Caco-2 (cell line): ENCODE measurements at regions not wholly inside any gene's neighbourhood (a gene's known extent, or its start where the extent isn't known, plus 50 kb on each side); places are given as distances from the start of the nearest gene placed in this dataset.
"Not testable (repeated sequence)": the region's sequence is repeated elsewhere in the genome, so short reads cannot be mapped to it uniquely, and the experiment has no call there.

Source experiments
- BruUV-seq: library from RNA; stranded (reverse); fragments of 400-500 nt; replicated peaks from 2 replicates; lab custom pipeline; 2021; lab: Mats Ljungman, UMichigan
- CTCF ChIA-PET: fragments of 300-600 bp; sonication (Branson Sonifier 250); formaldehyde crosslinking; loops from one replicate; lab custom pipeline; 2022; ENCODE audit warnings: antibody characterized with exemption; lab: Charles Lee
- POLR2A ChIA-PET: fragments of 300-600 bp; sonication (Branson Sonifier 250); formaldehyde crosslinking; loops from one replicate; lab custom pipeline; 2022; ENCODE audit warnings: antibody characterized with exemption; lab: Charles Lee
- DNase-seq, 2 experiments: peaks; one replicate each; pipeline versions ENCODE4 v3.0.0 to v3.0.0-alpha.2; 2020 to 2022
- H3K27me3 ChIP-seq: replicated peaks from 2 replicates; pipeline ENCODE4 v1.6.0; 2011; ENCODE audit warnings: low read length; ENCODE audit not compliant: control insufficient read depth, insufficient read depth
- H3K36me3 ChIP-seq: 2 replicates; pipeline ENCODE4 v1.5.1; 2011; ENCODE audit warnings: low read length; ENCODE audit not compliant: control insufficient read depth, insufficient read depth
- H3K4me1 ChIP-seq: fragments of 250-450 bp; sonication (Bioruptor Pico); 2 replicates; pipeline ENCODE4 v1.5.1; 2020; ENCODE audit warnings: mild to moderate bottlenecking
- H3K4me3 ChIP-seq: 2 replicates; pipeline ENCODE4 v1.5.1; 2011; ENCODE audit warnings: low read depth, mild to moderate bottlenecking, control low read depth, low read length
- H3K9me3 ChIP-seq: fragments of 250-450 bp; sonication (Bioruptor Pico); 2 replicates; pipeline ENCODE4 v1.5.1; 2020; ENCODE audit warnings: mild to moderate bottlenecking, moderate library complexity
- H3K27ac Mint-ChIP-seq: one replicate; pipeline ENCODE4 v1.8.0; 2022; ENCODE audit warnings: mixed read lengths; ENCODE audit not compliant: unreplicated experiment
- H3K27me3 Mint-ChIP-seq: one replicate; pipeline ENCODE4 v1.8.0; 2022; ENCODE audit warnings: mixed read lengths; ENCODE audit not compliant: insufficient read depth, unreplicated experiment
- H3K36me3 Mint-ChIP-seq: one replicate; pipeline ENCODE4 v1.8.0; 2022; ENCODE audit warnings: mild to moderate bottlenecking, mixed read lengths; ENCODE audit not compliant: insufficient read depth, unreplicated experiment
- H3K4me1 Mint-ChIP-seq: one replicate; pipeline ENCODE4 v1.8.0; 2022; ENCODE audit warnings: low read depth, mixed read lengths; ENCODE audit not compliant: unreplicated experiment
- H3K4me3 Mint-ChIP-seq: one replicate; pipeline ENCODE4 v1.8.0; 2022; ENCODE audit warnings: mild to moderate bottlenecking, moderate library complexity, mixed read lengths; ENCODE audit not compliant: unreplicated experiment
- H3K9me3 Mint-ChIP-seq: one replicate; pipeline ENCODE4 v1.8.0; 2022; ENCODE audit warnings: mixed read lengths; ENCODE audit not compliant: unreplicated experiment
- intact Hi-C: fragments of 100-400 bp; cut with micrococcal nuclease; formaldehyde crosslinking; loops from one replicate; pipeline ENCODE4 v1.10.0; 2022; ENCODE audit not compliant: unreplicated experiment
- TF ChIP-seq, protein P1 (sequence below), 2 experiments: fragments of 200-600 bp in 1 of 2; IDR thresholded peaks; 1 replicate in 1 of 2; 2 replicates in 1 of 2; pipeline versions ENCODE4 v1.5.1 to v1.8.0; 2011 to 2022; ENCODE audit warnings: antibody characterized with exemption in 1 of 2, control low read depth in 1 of 2, inconsistent platforms in 1 of 2, low read depth in 1 of 2, low read length in 1 of 2, mild to moderate bottlenecking in 1 of 2, moderate library complexity in 1 of 2; ENCODE audit not compliant: insufficient read depth in 1 of 2, severe bottlenecking in 1 of 2, unreplicated experiment in 1 of 2

DNA sequence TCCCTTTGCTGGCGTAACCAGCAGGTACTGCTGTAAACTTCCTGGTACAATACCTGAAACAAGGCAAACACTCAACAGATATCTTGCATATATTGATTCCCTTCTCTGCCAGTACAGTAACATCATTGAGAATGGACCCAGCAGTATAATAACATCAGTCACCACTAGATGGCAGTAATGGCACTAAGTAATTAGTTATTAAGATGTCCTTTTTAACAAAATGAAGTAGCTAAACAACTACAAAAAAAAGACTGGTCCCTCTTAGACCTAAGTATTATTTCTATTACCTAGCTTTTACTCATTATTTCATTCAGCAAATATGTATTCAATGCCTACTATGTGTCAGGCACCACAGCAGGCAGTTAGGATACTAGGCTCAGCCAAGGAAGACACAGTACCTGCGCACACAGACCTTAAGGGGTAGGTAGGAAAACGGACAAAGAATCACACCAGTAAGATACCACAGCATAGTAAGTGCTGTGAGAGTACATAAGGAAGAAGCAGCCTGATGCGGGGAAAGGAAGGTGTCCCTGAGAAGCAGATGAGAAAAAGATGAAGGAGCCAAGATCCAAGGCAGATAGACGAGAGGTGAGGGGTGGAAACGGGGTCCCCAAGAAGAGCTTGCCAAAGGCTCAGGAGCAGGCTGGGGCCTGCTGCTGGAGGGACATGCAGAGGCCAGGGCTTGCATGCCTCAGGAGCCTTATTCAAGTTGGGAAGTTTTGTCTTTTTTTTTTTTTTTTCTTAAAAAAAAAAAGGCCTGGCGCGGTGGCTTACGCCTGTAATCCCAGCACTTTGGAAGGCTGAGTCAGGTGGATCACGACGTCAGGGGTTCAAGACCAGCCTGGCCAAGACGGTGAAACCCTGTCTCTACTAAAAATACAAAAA is 102.7 kb upstream of the CHD2 start:
- peaks cover 15% of the 10 kb centered on the region for H3K36me3 Mint-ChIP-seq
- Histone ChIP-seq H3K4me3 (no peak overlapping the region), H3K4me1 (peaks cover 43% of the 10 kb centered on the region), H3K27me3 (no peaks in the 10 kb centered on the region), H3K9me3 (no peaks in the 10 kb centered on the region), H3K36me3 (no peaks in the 10 kb centered on the region)
- peak overlapping the region; percentile 94 for H3K27ac Mint-ChIP-seq
- peak in 1 of 2 experiments; percentile 77 for DNase-seq
- H3K27me3 Mint-ChIP-seq = no peaks in the 10 kb centered on the region
- H3K4me1 Mint-ChIP-seq = peaks cover 17% of the 10 kb centered on the region
- TF ChIP-seq, protein P1, sequence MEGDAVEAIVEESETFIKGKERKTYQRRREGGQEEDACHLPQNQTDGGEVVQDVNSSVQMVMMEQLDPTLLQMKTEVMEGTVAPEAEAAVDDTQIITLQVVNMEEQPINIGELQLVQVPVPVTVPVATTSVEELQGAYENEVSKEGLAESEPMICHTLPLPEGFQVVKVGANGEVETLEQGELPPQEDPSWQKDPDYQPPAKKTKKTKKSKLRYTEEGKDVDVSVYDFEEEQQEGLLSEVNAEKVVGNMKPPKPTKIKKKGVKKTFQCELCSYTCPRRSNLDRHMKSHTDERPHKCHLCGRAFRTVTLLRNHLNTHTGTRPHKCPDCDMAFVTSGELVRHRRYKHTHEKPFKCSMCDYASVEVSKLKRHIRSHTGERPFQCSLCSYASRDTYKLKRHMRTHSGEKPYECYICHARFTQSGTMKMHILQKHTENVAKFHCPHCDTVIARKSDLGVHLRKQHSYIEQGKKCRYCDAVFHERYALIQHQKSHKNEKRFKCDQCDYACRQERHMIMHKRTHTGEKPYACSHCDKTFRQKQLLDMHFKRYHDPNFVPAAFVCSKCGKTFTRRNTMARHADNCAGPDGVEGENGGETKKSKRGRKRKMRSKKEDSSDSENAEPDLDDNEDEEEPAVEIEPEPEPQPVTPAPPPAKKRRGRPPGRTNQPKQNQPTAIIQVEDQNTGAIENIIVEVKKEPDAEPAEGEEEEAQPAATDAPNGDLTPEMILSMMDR (IDR thresholded peaks at IDR 0.05; ENCODE audit: insufficient read depth in 1 of 2, low read depth in 1 of 2, low read length in 1 of 2, severe bottlenecking in 1 of 2, unreplicated experiment in 1 of 2) = peak; percentile 55 to 56
- H3K9me3 Mint-ChIP-seq = peaks cover 9% of the 10 kb centered on the region
- BruUV-seq = no TSS peak
- intact Hi-C loops = loop anchor here (1.0 kb wide), 2 partner anchors 11 to 121 kb away; no protein-coding TSS in a partner anchor
- H3K4me3 Mint-ChIP-seq = peak overlapping the region; percentile 50
- CTCF ChIA-PET = interaction anchor here (0.6 to 3.2 kb wide), 14 partner anchors 12 to 221 kb away, joined by 3 to 17 read pairs (median 4); partner anchors contain the start of gene CHD2
- POLR2A ChIA-PET = interaction anchor here (0.5 to 2.2 kb wide), 8 partner anchors 12 to 409 kb away, joined by 3 to 16 read pairs (median 6); no protein-coding TSS in a partner anchor

DNA sequence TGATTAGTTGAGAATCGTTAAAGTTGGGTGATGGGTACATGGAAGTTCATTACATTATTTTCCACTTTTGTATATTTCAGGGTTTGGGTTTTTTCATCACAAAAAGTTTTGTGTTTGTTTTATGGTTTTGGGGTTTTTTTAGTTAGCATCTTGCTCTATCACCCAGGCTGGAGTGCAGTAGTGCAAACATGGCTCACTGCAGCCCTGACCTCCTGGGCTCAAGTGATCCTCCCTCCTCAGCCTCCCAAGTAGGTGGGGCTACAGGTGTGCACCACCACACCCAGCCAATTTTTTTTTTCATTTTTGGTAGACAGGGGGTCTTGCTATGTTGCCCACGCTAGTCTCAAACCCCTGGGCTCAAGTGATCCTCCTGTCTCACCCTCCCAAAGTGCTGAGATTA is 100.1 kb upstream of the CHD2 start:
- Histone ChIP-seq H3K4me3 (no peak overlapping the region), H3K4me1 (peaks cover 60% of the 10 kb centered on the region), H3K27me3 (no peaks in the 10 kb centered on the region), H3K36me3 (no peaks in the 10 kb centered on the region), H3K9me3 (no peaks in the 10 kb centered on the region)
- Mint-ChIP-seq H3K36me3 (peaks cover 29% of the 10 kb centered on the region), H3K9me3 (peaks cover 9% of the 10 kb centered on the region), H3K27me3 (no peaks in the 10 kb centered on the region), H3K4me3 (no peak overlapping the region), H3K4me1 (peaks cover 17% of the 10 kb centered on the region), H3K27ac (no peak overlapping the region)
- TF ChIP-seq, protein P1 (IDR thresholded peaks at IDR 0.05; ENCODE audit: insufficient read depth in 1 of 2, low read depth in 1 of 2, low read length in 1 of 2, severe bottlenecking in 1 of 2, unreplicated experiment in 1 of 2) = no peak
- ChIA-PET POLR2A (no interaction called here), CTCF (no interaction called here)
- intact Hi-C loops = loop anchor here (5.0 kb wide), 1 partner anchor 133 kb away; no protein-coding TSS in a partner anchor
- DNase-seq = no peak
- no TSS peak for BruUV-seq

GRCh38 chr15:92800416-92801055 is 99.6 kb upstream of the CHD2 start:
- H3K9me3 ChIP-seq, H3K9me3 Mint-ChIP-seq, H3K27ac Mint-ChIP-seq, H3K4me3 ChIP-seq, H3K4me3 Mint-ChIP-seq, H3K27me3 ChIP-seq, BruUV-seq, H3K27me3 Mint-ChIP-seq, H3K36me3 ChIP-seq, DNase-seq, CTCF ChIA-PET: not testable (repeated sequence)
- intact Hi-C loops = loop anchor here (5.0 kb wide), 1 partner anchor 133 kb away; no protein-coding TSS in a partner anchor
- POLR2A ChIA-PET = interaction anchor here (0.7 kb wide), 1 partner anchor 128 kb away, joined by 4 read pairs; no protein-coding TSS in a partner anchor
- Mint-ChIP-seq H3K36me3 (peaks cover 26% of the 10 kb centered on the region), H3K4me1 (peaks cover 17% of the 10 kb centered on the region)
- H3K4me1 ChIP-seq = peaks cover 60% of the 10 kb centered on the region

GRCh38 chr15:92801056-92801773 is 98.9 kb upstream of the CHD2 start:
- not testable (repeated sequence) for BruUV-seq, H3K4me3 Mint-ChIP-seq, H3K4me3 ChIP-seq, H3K27me3 ChIP-seq, H3K27me3 Mint-ChIP-seq, H3K36me3 ChIP-seq, H3K9me3 Mint-ChIP-seq, H3K9me3 ChIP-seq
- Mint-ChIP-seq H3K4me1 (peaks cover 17% of the 10 kb centered on the region), H3K27ac (peak overlapping the region; percentile 82), H3K36me3 (peaks cover 25% of the 10 kb centered on the region)
- ChIA-PET CTCF (interaction anchor here (0.7 kb wide), 1 partner anchor 24 kb away, joined by 8 read pairs; no protein-coding TSS in a partner anchor), POLR2A (interaction anchor here (0.6 to 0.7 kb wide), 4 partner anchors 8 to 132 kb away, joined by 4 to 7 read pairs (median 6); partner anchors contain the start of gene CHD2)
- intact Hi-C loops = loop anchor here (5.0 kb wide), 1 partner anchor 134 kb away; no protein-coding TSS in a partner anchor
- H3K4me1 ChIP-seq = peaks cover 54% of the 10 kb centered on the region
- DNase-seq = peak in 1 of 2 experiments; percentile 66
